Dermis blood vessel endothelial cell (primary cell): ENCODE measurements at regions not wholly inside any gene's neighbourhood (a gene's known extent, or its start where the extent isn't known, plus 50 kb on each side); places are given as distances from the start of the nearest gene placed in this dataset.

Experiments
- DNase-seq: peaks from one replicate; pipeline ENCODE4 v3.0.0; 2010

- DNase-seq: no peak
Observed at GRCh38 chr3:154013736-154014135, 107.5 kb upstream of the ARHGEF26 start.

GRCh38 chr3:154015307-154015706 is 105.9 kb upstream of the ARHGEF26 start:
- DNase-seq: no peak

- DNase-seq: peak; percentile 61
Observed at GRCh38 chr3:154018100-154018696, 103.0 kb upstream of the ARHGEF26 start.

GRCh38 chr3:154022606-154023005 is 98.6 kb upstream of the ARHGEF26 start:
- no peak for DNase-seq

GRCh38 chr3:154023148-154023547 is 98.0 kb upstream of the ARHGEF26 start:
- DNase-seq: no peak

- DNase-seq: no peak
Observed at GRCh38 chr3:154025007-154025406, 96.2 kb upstream of the ARHGEF26 start.

GRCh38 chr3:154029926-154030325 is 91.3 kb upstream of the ARHGEF26 start:
- no peak for DNase-seq

GRCh38 chr3:154034797-154035330 is 86.3 kb upstream of the ARHGEF26 start:
- DNase-seq: no peak

GRCh38 chr3:154040283-154040682 is 80.9 kb upstream of the ARHGEF26 start:
- DNase-seq: peak; percentile 45

GRCh38 chr3:154044671-154045070 is 76.5 kb upstream of the ARHGEF26 start:
- no peak for DNase-seq

GRCh38 chr3:154050216-154050615 is 71.0 kb upstream of the ARHGEF26 start:
- DNase-seq: no peak

- DNase-seq: no peak
Observed at GRCh38 chr3:154050766-154051165, 70.4 kb upstream of the ARHGEF26 start.

- DNase-seq: no peak
Observed at GRCh38 chr3:154059833-154060232, 61.4 kb upstream of the ARHGEF26 start.

GRCh38 chr3:154060238-154061000 is 60.8 kb upstream of the ARHGEF26 start:
- no peak for DNase-seq

- DNase-seq: no peak
Observed at GRCh38 chr3:154061001-154061370, 60.2 kb upstream of the ARHGEF26 start.

- DNase-seq: no peak
Observed at GRCh38 chr3:154062513-154062912, 58.7 kb upstream of the ARHGEF26 start.

- DNase-seq: no peak
Observed at GRCh38 chr3:154071146-154071545, 50.0 kb upstream of the ARHGEF26 start.
